Psoas muscle (tissue), 7 donors: ENCODE measurements at regions not wholly inside any gene's neighbourhood (a gene's known extent, or its start where the extent isn't known, plus 50 kb on each side); places are given as distances from the start of the nearest gene placed in this dataset.

Experiments
- ATAC-seq, 4 donors: fragments of 200-7000 bp; cut with Tn5 transposase; one replicate each; pipeline ENCODE4 v1.9.1; 2020; ENCODE audit warnings: moderate library complexity in 3 of 4, mild to moderate bottlenecking in 2 of 4
- DNase-seq, 2 donors: peaks; one replicate each; pipeline ENCODE4 v3.0.0-alpha.2; 2020
- H3K27ac ChIP-seq: fragments of 200-600 bp; one replicate; pipeline ENCODE4 v1.8.0; 2022
- H3K27me3 ChIP-seq, 3 donors: fragments of 200-600 bp in 1 of 3; one replicate each; pipeline versions ENCODE4 v1.6.1 to v1.8.0; 2013 to 2022; ENCODE audit warnings: low read length in 2 of 3, mild to moderate bottlenecking in 2 of 3, moderate library complexity in 1 of 3; ENCODE audit not compliant: insufficient read depth in 3 of 3
- H3K36me3 ChIP-seq, 2 donors: fragments of 200-600 bp in 1 of 2; one replicate each; pipeline versions ENCODE4 v1.6.1 to v1.8.0; 2013 to 2022; ENCODE audit warnings: low read depth in 1 of 2, mild to moderate bottlenecking in 1 of 2, moderate library complexity in 1 of 2; ENCODE audit not compliant: insufficient read depth in 1 of 2
- H3K4me1 ChIP-seq: fragments of 200-600 bp; one replicate; pipeline ENCODE4 v1.8.0; 2022
- H3K4me3 ChIP-seq: fragments of 200-600 bp; one replicate; pipeline ENCODE4 v1.8.0; 2022; ENCODE audit warnings: mild to moderate bottlenecking
- H3K9me3 ChIP-seq: fragments of 200-600 bp; one replicate; pipeline ENCODE4 v1.8.0; 2022
- WGBS, 3 donors: extraction: QIAGEN DNeasy Blood & Tissue Kit; methylation state at CpG; one replicate each; pipeline versions ENCODE4 v1.1.6 to v1.1.7; 2013; 5-methylcytosine and 5-hydroxymethylcytosine counted together
- intact Hi-C, 2 donors: fragments of 100-400 bp; cut with DNase I; formaldehyde crosslinking; loops; one replicate each; pipeline versions ENCODE4 v1.11.0 to v1.14.2; 2022
- TF ChIP-seq, protein P1 (sequence below): fragments of 200-600 bp; IDR thresholded peaks from one replicate; pipeline ENCODE4 v1.8.0; 2022; ENCODE audit warnings: antibody characterized with exemption
- donor health status: healthy with polysubstance abuse.
- donor health status: DM: no; HTN: no; CAD: no; lungs with moderate emphysema.
- donor health status: Bipolar disorder and iron deficiency.
- donor health status: healthy.
- donor health status: DM: yes; HTN: yes; CAD: no.
- donor health status: DM: no; HTN: no; CAD: no.
- donor health status: DM: yes; HTN: yes; CAD: no.

DNA sequence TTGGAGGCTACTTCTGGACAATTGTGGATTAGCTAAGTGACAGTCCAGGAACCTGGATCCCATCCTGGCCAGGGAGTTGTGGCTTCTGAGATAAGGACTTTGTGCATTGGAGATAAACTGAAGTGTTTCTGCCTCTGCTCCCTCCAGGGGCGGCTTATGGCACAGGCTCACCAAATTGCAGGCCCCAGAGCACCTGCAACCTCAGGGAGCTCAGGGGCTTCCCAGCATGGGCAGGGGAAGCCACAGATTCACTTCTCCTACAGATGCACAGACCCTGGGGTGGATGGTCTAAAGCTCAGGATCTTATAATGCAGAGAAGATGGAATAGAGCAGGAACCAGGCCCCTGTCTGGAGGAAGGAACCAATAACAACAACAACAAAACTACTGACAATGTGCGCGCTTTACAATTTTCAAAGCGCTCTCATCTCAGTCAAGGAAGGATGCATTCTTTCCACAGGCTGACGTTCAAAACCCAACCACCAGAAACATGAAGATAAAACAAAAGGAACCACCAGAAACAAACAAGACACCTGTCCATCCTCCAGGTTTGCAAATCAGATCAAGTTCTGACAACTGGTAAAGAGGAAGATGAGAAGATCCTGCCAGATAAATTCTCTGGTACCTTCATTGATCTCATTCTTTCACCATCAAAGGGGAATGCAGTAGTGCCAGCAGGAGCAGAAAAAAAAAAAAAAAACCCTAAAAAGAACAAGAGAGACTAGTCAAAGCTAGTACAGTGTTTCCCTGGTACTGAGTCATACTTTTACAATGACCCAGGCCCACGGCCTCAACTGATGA, 121.0 kb upstream of the IRF2BP2 start:
- no peaks in the 10 kb centered on the region for H3K27me3 ChIP-seq
- intact Hi-C loops = no loop called here
- no peak overlapping the region for H3K4me3 ChIP-seq
- DNase-seq (no peak), ATAC-seq (no peak)
- TF ChIP-seq, protein P1, sequence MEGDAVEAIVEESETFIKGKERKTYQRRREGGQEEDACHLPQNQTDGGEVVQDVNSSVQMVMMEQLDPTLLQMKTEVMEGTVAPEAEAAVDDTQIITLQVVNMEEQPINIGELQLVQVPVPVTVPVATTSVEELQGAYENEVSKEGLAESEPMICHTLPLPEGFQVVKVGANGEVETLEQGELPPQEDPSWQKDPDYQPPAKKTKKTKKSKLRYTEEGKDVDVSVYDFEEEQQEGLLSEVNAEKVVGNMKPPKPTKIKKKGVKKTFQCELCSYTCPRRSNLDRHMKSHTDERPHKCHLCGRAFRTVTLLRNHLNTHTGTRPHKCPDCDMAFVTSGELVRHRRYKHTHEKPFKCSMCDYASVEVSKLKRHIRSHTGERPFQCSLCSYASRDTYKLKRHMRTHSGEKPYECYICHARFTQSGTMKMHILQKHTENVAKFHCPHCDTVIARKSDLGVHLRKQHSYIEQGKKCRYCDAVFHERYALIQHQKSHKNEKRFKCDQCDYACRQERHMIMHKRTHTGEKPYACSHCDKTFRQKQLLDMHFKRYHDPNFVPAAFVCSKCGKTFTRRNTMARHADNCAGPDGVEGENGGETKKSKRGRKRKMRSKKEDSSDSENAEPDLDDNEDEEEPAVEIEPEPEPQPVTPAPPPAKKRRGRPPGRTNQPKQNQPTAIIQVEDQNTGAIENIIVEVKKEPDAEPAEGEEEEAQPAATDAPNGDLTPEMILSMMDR = no peak
- H3K4me1 ChIP-seq = peaks cover 20% of the 10 kb centered on the region
- no peaks in the 10 kb centered on the region for H3K36me3 ChIP-seq
- no peaks in the 10 kb centered on the region for H3K9me3 ChIP-seq
- no peak overlapping the region for H3K27ac ChIP-seq
- 90 to 93% (median 90%) methylated on average over 6 of the region's 6 CpGs for WGBS, 3 donors

DNA sequence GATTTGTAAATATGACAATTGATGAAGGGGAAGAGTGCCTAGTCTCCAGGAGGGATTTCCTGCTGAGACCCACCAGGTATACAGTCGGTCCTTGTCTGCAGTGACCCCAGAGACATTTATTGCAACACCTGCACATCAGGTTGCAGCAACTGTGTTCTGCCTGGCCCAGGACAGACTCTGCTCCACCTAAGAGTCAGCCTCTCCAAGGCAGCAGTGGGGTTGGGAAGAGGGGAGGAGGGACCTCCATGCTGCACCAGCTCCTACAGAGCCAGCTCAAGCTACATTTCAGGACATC, 120.4 kb upstream of the IRF2BP2 start:
- no peak for ATAC-seq
- intact Hi-C loops = no loop called here
- H3K36me3 ChIP-seq = no peaks in the 10 kb centered on the region
- peaks cover 26% of the 10 kb centered on the region for H3K4me1 ChIP-seq
- no peaks in the 10 kb centered on the region for H3K27me3 ChIP-seq
- no peaks in the 10 kb centered on the region for H3K9me3 ChIP-seq
- DNase-seq = no peak
- TF ChIP-seq, protein P1 = no peak
- H3K27ac ChIP-seq = no peak overlapping the region
- WGBS, 3 donors = 89 to 95% (median 92%) methylated on average over 1 of the region's 1 CpG
- no peak overlapping the region for H3K4me3 ChIP-seq

- intact Hi-C loops = loop anchor here (2.0 to 10.0 kb wide), 5 partner anchors 23 to 345 kb away; no protein-coding TSS in a partner anchor
- H3K27ac ChIP-seq = no peak overlapping the region
- ATAC-seq (no peak), DNase-seq (no peak)
- H3K4me3 ChIP-seq = no peak overlapping the region
- H3K36me3 ChIP-seq = no peaks in the 10 kb centered on the region
- WGBS, 3 donors = 86 to 94% (median 87%) methylated on average over 18 of the region's 18 CpGs
- peaks cover 32% of the 10 kb centered on the region for H3K4me1 ChIP-seq
- H3K9me3 ChIP-seq = no peaks in the 10 kb centered on the region
- TF ChIP-seq, protein P1 = no peak
- no peaks in the 10 kb centered on the region for H3K27me3 ChIP-seq
Measured at GRCh38 chr1:234729561-234730474, 119.8 kb upstream of the IRF2BP2 start.

DNA sequence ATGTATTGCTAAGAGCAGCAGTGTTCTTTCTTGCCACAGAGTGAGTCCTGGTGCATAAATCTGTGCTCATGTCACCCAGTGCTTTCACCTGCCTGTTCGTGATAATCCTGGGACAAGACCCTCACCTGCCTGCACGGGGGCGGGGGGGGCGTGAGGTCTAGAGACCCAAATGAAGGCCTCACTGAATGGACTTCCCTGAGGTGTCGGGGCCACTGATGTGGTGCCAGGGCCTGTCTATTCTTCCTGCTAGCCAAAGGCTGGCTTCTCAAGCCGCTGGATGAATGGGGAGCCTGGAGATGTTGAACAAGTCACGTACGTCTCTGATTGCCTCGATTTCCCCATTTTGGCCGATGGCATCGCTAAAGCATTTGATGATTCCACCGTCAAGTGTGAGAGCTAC, 118.8 kb upstream of the IRF2BP2 start:
- ATAC-seq (no peak), DNase-seq (no peak)
- WGBS, 3 donors = 86 to 91% (median 88%) methylated on average over 12 of the region's 12 CpGs
- Histone ChIP-seq H3K27me3 (no peaks in the 10 kb centered on the region), H3K4me1 (peaks cover 34% of the 10 kb centered on the region), H3K9me3 (no peaks in the 10 kb centered on the region), H3K36me3 (no peaks in the 10 kb centered on the region), H3K4me3 (no peak overlapping the region), H3K27ac (peak overlapping the region; percentile 94)
- TF ChIP-seq, protein P1 = no peak
- intact Hi-C loops = loop anchor here (2.0 to 10.0 kb wide), 5 partner anchors 24 to 346 kb away; no protein-coding TSS in a partner anchor
